GM12865 (cell line): ENCODE measurements at regions not wholly inside any gene's neighbourhood (a gene's known extent, or its start where the extent isn't known, plus 50 kb on each side); places are given as distances from the start of the nearest gene placed in this dataset.
A peak's percentile ranks its signal among the peaks of the same experiment; 100 is the strongest.
"Not testable (repeated sequence)": the region's sequence is repeated elsewhere in the genome, so short reads cannot be mapped to it uniquely, and the experiment has no call there.

Experiments
- DNase-seq: peaks from one replicate; pipeline ENCODE4 v3.0.0; 2010; ENCODE audit warnings: low read depth
- H3K4me3 ChIP-seq: 2 replicates; pipeline ENCODE4 v1.5.1; 2011; ENCODE audit warnings: mild to moderate bottlenecking, low read depth, low read length, control low read depth
- TF ChIP-seq, protein P1 (sequence below): IDR thresholded peaks from 2 replicates; pipeline ENCODE4 v1.5.1; 2011; ENCODE audit warnings: low read length, control low read depth, low read depth, inconsistent platforms; ENCODE audit not compliant: insufficient read depth; ENCODE audit errors: missing control alignments

GRCh38 chr3:195999176-195999575 lies 82.7 kb downstream of the TFRC start:
- not testable (repeated sequence) for H3K4me3 ChIP-seq

GRCh38 chr3:195996314-195996713 lies 85.6 kb downstream of the TFRC start:
- DNase-seq, H3K4me3 ChIP-seq: not testable (repeated sequence)

More at GRCh38 chr3:195999176-195999575, 82.7 kb downstream of the TFRC start:
- DNase-seq, result not testable (repeated sequence)

GRCh38 chr3:195994343-195994742 lies 86.0 kb upstream of the TNK2 start:
- TF ChIP-seq, protein P1, sequence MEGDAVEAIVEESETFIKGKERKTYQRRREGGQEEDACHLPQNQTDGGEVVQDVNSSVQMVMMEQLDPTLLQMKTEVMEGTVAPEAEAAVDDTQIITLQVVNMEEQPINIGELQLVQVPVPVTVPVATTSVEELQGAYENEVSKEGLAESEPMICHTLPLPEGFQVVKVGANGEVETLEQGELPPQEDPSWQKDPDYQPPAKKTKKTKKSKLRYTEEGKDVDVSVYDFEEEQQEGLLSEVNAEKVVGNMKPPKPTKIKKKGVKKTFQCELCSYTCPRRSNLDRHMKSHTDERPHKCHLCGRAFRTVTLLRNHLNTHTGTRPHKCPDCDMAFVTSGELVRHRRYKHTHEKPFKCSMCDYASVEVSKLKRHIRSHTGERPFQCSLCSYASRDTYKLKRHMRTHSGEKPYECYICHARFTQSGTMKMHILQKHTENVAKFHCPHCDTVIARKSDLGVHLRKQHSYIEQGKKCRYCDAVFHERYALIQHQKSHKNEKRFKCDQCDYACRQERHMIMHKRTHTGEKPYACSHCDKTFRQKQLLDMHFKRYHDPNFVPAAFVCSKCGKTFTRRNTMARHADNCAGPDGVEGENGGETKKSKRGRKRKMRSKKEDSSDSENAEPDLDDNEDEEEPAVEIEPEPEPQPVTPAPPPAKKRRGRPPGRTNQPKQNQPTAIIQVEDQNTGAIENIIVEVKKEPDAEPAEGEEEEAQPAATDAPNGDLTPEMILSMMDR, result peak; percentile 44
- peak; percentile 69 for DNase-seq
- not testable (repeated sequence) for H3K4me3 ChIP-seq

- not testable (repeated sequence) for DNase-seq, H3K4me3 ChIP-seq
Observed at GRCh38 chr3:195993671-195994070, 85.3 kb upstream of the TNK2 start.

GRCh38 chr3:195992956-195993595 lies 84.7 kb upstream of the TNK2 start:
- DNase-seq, H3K4me3 ChIP-seq: not testable (repeated sequence)

GRCh38 chr3:195991986-195992385 lies 83.6 kb upstream of the TNK2 start:
- DNase-seq, H3K4me3 ChIP-seq: not testable (repeated sequence)

GRCh38 chr3:195991243-195991642 lies 82.9 kb upstream of the TNK2 start:
- not testable (repeated sequence) for H3K4me3 ChIP-seq

GRCh38 chr3:195990841-195991174 lies 82.5 kb upstream of the TNK2 start:
- DNase-seq, result not testable (repeated sequence)
- H3K4me3 ChIP-seq, result peak overlapping the region; percentile 81

More at GRCh38 chr3:195991243-195991642, 82.9 kb upstream of the TNK2 start:
- not testable (repeated sequence) for DNase-seq

DNA sequence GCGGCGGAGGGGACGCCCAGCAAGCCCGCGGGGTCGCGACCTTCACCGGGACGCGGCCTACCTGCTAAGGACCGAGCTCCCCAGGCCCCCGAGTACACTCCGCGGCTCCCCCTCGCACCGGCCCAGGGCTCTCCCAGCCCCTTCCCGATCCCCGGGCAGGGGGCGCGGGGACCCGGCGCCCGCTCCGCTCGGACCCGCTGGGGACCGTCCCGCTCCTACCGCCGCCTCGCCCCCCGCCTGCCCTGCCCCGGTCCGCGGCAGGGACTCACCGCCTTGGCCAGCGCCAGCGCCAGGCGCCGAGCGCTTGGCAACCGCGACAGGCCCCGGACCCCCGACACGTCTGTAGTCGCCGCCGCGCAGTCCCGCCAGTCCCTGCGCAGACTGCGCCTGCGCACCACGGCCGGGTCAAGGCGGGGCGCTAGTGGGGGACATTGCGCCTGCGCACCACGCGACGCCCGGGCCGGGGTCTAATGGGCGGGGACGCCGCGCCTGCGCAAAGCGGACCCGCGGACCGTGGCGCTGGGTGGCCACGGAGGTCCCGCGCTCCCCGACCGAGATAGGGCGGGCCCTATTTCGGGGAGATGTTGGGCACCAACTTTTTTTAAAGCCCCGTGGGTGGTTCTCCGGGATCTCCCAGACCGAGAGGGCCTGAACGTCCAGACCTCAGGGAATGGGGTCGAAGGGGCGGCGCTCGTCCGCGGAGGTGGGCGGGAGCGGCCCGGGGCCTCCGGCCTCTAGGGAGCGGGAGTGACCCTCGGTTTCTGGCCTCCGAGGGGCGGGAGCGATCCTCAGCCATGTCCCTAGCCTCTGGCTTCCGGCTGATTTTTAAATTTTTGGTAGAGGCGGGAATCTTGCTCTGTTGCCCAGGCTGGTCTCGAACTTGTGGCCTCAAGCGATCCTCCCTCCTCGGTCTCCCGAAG lies 81.8 kb upstream of the TNK2 start:
- peak; percentile 90 for DNase-seq

DNA sequence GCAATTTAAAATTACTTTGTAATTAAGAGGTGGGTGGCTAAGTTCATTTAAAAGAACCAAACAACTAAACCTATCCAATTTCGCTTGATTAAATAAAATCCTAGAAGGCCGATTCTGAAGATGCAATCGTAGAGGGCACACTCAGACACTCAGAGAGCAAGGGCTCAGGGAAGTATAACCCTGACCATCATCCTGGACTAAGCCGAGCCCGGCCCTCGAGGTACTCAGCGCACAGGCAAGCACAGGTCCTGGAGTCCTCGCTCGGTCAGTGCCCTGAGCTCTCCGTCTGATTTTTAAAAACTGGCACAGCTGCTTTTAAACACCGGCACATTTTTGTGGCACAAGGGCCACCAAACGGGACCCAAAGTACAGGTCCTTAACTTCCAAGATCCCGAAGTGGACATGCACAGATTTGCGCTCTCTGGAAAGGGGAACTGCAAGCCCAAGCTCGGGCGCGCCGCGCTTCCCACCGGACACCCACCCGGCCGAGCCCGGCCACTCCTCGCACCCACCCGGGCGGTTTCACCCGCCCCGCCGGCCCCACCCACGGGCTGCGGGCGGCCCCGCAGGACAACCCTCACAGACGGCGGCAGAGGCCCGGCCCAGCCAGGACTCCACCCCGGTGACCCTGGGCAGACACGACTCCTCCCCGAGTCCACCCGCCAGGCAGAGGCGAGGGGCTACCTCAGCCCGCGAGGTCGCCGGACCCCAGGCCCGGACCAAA lies 81.0 kb upstream of the TNK2 start:
- peak overlapping the region; percentile 58 for H3K4me3 ChIP-seq
- DNase-seq, result peak; percentile 23

More for the DNA sequence above, 81.8 kb upstream of the TNK2 start:
- peak overlapping the region; percentile 81 for H3K4me3 ChIP-seq

DNA sequence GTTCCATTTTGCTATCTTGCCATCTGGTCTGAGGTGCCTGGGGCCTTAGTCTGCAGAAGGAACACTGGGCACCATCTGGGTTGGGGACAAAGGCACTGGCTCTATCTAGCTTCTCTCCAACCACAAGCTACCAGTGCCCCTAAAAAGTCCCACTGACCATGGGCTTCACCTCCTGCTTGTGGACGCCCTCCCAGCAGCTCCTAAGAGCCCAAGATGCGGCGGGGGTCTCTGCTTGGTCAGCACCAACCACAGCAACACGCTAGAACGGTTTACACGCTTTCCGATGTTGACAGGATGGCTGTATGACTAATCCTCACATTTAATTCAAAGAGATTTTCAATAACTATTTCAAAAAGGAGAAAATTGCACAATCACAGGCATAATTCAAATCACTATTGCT lies 80.4 kb upstream of the TNK2 start:
- not testable (repeated sequence) for H3K4me3 ChIP-seq, DNase-seq

DNA sequence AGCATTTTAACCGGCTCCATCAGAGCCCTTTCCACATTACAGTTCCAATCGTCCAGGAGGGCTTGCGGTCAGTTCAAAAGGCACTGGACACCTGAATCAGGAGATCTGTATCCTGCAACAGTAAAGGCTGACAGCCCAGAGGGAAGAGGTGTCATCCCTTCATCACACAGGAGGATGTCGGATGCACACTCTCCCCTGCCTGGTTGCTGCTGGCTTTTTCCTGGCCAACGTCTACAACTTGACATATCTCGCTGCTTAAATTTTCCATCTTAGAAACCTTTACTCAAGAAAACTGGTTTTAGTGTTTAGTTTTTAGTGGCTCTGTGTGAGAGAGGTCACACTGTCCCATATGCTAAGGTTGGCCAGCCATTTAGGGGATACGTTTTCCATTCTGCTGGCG lies 78.7 kb upstream of the TNK2 start:
- not testable (repeated sequence) for H3K4me3 ChIP-seq, DNase-seq

- not testable (repeated sequence) for DNase-seq, H3K4me3 ChIP-seq
Observed at GRCh38 chr3:195986576-195986975, 78.2 kb upstream of the TNK2 start.

GRCh38 chr3:195985348-195985920 lies 77.1 kb upstream of the TNK2 start:
- not testable (repeated sequence) for DNase-seq

DNA sequence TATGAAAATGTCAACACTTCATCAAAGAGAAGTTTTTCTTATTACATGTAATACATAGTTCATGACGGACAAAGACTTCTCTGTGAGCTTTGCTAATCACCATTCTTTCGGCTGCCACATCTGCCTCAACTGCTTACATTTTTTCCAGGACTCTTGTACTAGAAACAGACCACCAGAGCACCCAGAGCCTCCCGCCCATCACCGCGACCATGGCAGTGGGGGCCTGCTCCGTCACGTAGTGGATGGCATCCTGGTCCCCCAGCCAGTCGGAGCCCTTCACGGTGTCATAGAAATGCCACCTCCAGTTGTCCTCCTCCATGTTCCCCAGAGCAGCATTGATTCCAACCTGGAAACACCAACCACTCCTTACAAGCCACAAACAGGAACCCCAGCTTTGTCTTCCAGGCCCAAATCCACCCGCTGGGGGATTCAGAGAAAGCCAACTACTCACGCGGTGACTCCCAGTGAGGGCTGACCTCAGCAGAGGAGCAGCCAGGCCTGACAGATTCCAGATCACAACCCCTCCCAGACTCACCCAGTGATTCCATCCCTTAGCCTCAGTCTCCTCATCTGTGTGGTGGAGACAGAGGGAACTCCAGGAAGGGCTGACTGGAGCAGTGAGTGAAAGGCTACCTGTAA lies 76.2 kb upstream of the TNK2 start:
- not testable (repeated sequence) for DNase-seq, H3K4me3 ChIP-seq

More at GRCh38 chr3:195985348-195985920, 77.1 kb upstream of the TNK2 start:
- not testable (repeated sequence) for H3K4me3 ChIP-seq

- not testable (repeated sequence) for H3K4me3 ChIP-seq, DNase-seq
Observed at GRCh38 chr3:195983880-195984279, 75.5 kb upstream of the TNK2 start.

DNA sequence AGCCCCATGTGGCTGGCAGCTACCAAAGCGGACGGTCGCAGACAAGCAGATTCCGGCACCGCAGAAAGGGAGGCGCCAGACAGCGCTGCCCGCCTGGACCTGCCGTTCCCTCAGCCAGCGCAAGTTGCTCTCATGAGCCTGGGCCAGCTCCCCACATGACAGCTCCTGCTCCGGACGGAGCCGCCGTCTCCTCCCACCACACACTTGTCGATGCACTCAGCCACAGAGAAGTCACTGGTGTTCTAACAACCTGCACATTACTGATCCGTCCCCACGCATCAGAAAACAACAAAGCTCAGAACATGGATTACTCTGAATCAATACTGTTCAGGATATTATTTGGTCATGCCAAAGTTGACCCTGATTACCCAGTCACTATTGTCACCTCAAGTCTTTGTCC lies 74.4 kb upstream of the TNK2 start:
- DNase-seq, H3K4me3 ChIP-seq: not testable (repeated sequence)
